Liver (tissue), 8 donors: ENCODE measurements at regions not wholly inside any gene's neighbourhood (a gene's known extent, or its start where the extent isn't known, plus 50 kb on each side); places are given as distances from the start of the nearest gene placed in this dataset.

Experiments used
- DNase-seq: peaks from one replicate; pipeline ENCODE4 v3.0.0-alpha.2; 2017; ENCODE audit warnings: low spot score
- H3K27ac ChIP-seq, 2 donors: one replicate each; pipeline ENCODE4 v1.7.0; 2013; ENCODE audit warnings: inconsistent platforms in 2 of 2, low read length in 2 of 2, control low read depth in 1 of 2, low read depth in 1 of 2, mild to moderate bottlenecking in 1 of 2
- H3K27me3 ChIP-seq, 4 donors: one replicate each; pipeline versions ENCODE4 v1.6.1 to v1.7.0; 2013; ENCODE audit warnings: low read length in 3 of 4, inconsistent platforms in 1 of 4, mild to moderate bottlenecking in 1 of 4, moderate library complexity in 1 of 4; ENCODE audit not compliant: control insufficient read depth in 4 of 4, insufficient read depth in 4 of 4
- H3K36me3 ChIP-seq, 4 donors: one replicate each; pipeline versions ENCODE4 v1.6.1 to v1.7.0; 2013; ENCODE audit warnings: low read length in 3 of 4, mild to moderate bottlenecking in 3 of 4, low read depth in 1 of 4, moderate library complexity in 1 of 4; ENCODE audit not compliant: control insufficient read depth in 4 of 4, insufficient read depth in 3 of 4
- H3K4me1 ChIP-seq, 4 donors: one replicate each; pipeline versions ENCODE4 v1.6.1 to v1.7.0; 2013; ENCODE audit warnings: low read length in 3 of 4, mild to moderate bottlenecking in 3 of 4, moderate library complexity in 1 of 4; ENCODE audit not compliant: control insufficient read depth in 4 of 4, insufficient read depth in 4 of 4
- H3K4me3 ChIP-seq, 3 donors: one replicate each; pipeline versions ENCODE4 v1.6.1 to v1.7.0; 2013; ENCODE audit warnings: low read length in 3 of 3, control low read depth in 1 of 3, low read depth in 1 of 3, mild to moderate bottlenecking in 1 of 3
- H3K9ac ChIP-seq, 2 donors: one replicate each; pipeline ENCODE4 v1.7.0; 2013; ENCODE audit warnings: low read length in 2 of 2, mild to moderate bottlenecking in 2 of 2, moderate library complexity in 2 of 2, control low read depth in 1 of 2, low read depth in 1 of 2
- H3K9me3 ChIP-seq, 4 donors: one replicate each; pipeline versions ENCODE4 v1.6.1 to v1.7.0; 2013; ENCODE audit warnings: low read length in 3 of 4; ENCODE audit not compliant: control insufficient read depth in 4 of 4
- ATF3 ChIP-seq: IDR thresholded peaks from 2 replicates; pipeline ENCODE4 v1.6.1; 2016; ENCODE audit warnings: antibody characterized with exemption
- CTCF ChIP-seq: fragments of 150-350 bp; IDR thresholded peaks from 2 replicates; pipeline ENCODE4 v1.5.1; 2017; ENCODE audit warnings: improper control_type of control experiment, low read depth, low read length; ENCODE audit not compliant: missing input control
- EGR1 ChIP-seq, 2 donors: IDR thresholded peaks; 2 replicates each; pipeline ENCODE4 v1.6.1; 2016 to 2018; ENCODE audit warnings: antibody characterized with exemption in 2 of 2, low read depth in 2 of 2
- FOXA1 ChIP-seq: IDR thresholded peaks from 2 replicates; pipeline ENCODE4 v1.6.1; 2016; ENCODE audit warnings: antibody characterized with exemption
- FOXA2 ChIP-seq: IDR thresholded peaks from 2 replicates; pipeline ENCODE4 v1.6.1; 2016; ENCODE audit warnings: antibody characterized with exemption
- GABPA ChIP-seq, 2 donors: IDR thresholded peaks in 1 of 2; conservative IDR thresholded peaks in 1 of 2; 2 replicates each; pipeline ENCODE4 v1.6.1; 2016; ENCODE audit warnings: antibody characterized with exemption in 2 of 2, mild to moderate bottlenecking in 1 of 2, moderate library complexity in 1 of 2
- HNF4A ChIP-seq, 2 donors: conservative IDR thresholded peaks; 2 replicates each; pipeline ENCODE4 v1.6.1; 2016; ENCODE audit warnings: antibody characterized with exemption in 2 of 2, mild to moderate bottlenecking in 2 of 2
- HNF4G ChIP-seq: IDR thresholded peaks from 2 replicates; pipeline ENCODE4 v1.6.1; 2016; ENCODE audit warnings: antibody characterized with exemption
- JUND ChIP-seq, 2 donors: IDR thresholded peaks; 2 replicates each; pipeline ENCODE4 v1.6.1; 2016; ENCODE audit warnings: antibody characterized with exemption in 2 of 2
- NR2F2 ChIP-seq: IDR thresholded peaks from 2 replicates; pipeline ENCODE4 v1.6.1; 2016; ENCODE audit warnings: antibody characterized with exemption
- RAD21 ChIP-seq, 2 donors: IDR thresholded peaks; 2 replicates each; pipeline ENCODE4 v1.6.1; 2016; ENCODE audit warnings: antibody characterized with exemption in 2 of 2, mild to moderate bottlenecking in 2 of 2
- RXRA ChIP-seq, 2 donors: IDR thresholded peaks; 2 replicates each; pipeline ENCODE4 v1.6.1; 2017 to 2018; ENCODE audit warnings: antibody characterized with exemption in 2 of 2, mild to moderate bottlenecking in 1 of 2
- SP1 ChIP-seq: IDR thresholded peaks from 2 replicates; pipeline ENCODE4 v1.6.1; 2018; ENCODE audit warnings: antibody characterized with exemption, mild to moderate bottlenecking
- TAF1 ChIP-seq: conservative IDR thresholded peaks from 2 replicates; pipeline ENCODE4 v1.6.1; 2016; ENCODE audit warnings: antibody characterized with exemption, mild to moderate bottlenecking
- YY1 ChIP-seq: IDR thresholded peaks from 2 replicates; pipeline ENCODE4 v1.6.1; 2016; ENCODE audit warnings: antibody characterized with exemption, mild to moderate bottlenecking
- WGBS: extraction: QIAGEN DNeasy Blood & Tissue Kit; methylation state at CpG from one replicate; pipeline ENCODE4 v1.1.7; 2013; 5-methylcytosine and 5-hydroxymethylcytosine counted together
- TF ChIP-seq, protein P1 (sequence below): IDR thresholded peaks from 2 replicates; pipeline ENCODE4 v1.6.1; 2016; ENCODE audit warnings: antibody characterized with exemption
- TF ChIP-seq, protein P2 (sequence below): IDR thresholded peaks from 2 replicates; pipeline ENCODE4 v1.6.1; 2016; ENCODE audit warnings: antibody characterized with exemption, mild to moderate bottlenecking
- TF ChIP-seq, protein P3 (sequence below): IDR thresholded peaks from 2 replicates; pipeline ENCODE4 v1.6.1; 2016; ENCODE audit warnings: antibody characterized with exemption
- donor health status: healthy.
- donor health status: healthy.
- donor health status: healthy.
- donor health status: healthy.
- donor health status: healthy.

DNA sequence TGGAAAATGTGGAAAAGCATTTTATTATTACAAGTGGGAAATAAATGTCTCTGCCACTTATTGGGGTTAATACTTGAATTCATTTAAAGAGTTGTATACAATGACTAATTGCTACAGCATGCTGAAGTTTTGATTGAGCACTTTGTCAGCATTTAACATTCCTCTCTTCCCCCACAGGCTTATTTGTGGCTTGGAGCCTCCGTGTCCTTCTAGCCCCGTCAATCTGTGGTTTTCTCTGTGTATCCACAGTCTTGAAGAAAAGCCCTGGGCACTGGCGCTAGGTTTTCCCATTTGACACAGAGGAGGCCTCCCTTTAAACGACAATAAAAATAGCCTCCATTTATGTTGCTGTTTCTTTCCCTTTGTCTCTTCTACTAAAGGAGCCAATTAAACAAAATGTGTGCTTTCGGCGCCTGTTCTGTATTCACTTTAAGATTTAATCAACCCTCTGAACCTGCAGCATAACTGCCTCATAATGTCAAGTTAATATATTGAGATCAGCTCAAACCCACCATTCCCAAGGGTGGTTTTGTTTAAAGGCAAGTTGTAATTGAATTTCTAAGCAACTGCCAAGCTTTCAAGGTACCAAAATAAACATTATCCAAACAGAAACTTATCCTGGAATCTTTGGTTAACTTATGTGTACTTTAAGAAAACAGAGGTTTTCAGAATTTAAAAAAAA, 92.9 kb upstream of the ADRA1D start:
- no peaks in the 10 kb centered on the region for H3K27me3 ChIP-seq
- H3K27ac ChIP-seq, result no peak overlapping the region
- H3K4me1 ChIP-seq, result no peaks in the 10 kb centered on the region
- H3K9me3 ChIP-seq, result no peaks in the 10 kb centered on the region
- H3K36me3 ChIP-seq, result no peaks in the 10 kb centered on the region
- no peak overlapping the region for H3K9ac ChIP-seq
- 54% methylated on average over 6 of the region's 6 CpGs for WGBS
- DNase-seq, result no peak
- no peak for TF ChIP-seq YY1
- no peak for TF ChIP-seq FOXA2
- TF ChIP-seq RXRA (IDR thresholded peaks at IDR 0.05), result no peak
- TF ChIP-seq ATF3, result no peak
- TF ChIP-seq EGR1 (IDR thresholded peaks at IDR 0.05; ENCODE audit: low read depth in 2 of 2), result no peak
- no peak for TF ChIP-seq HNF4G
- no peak for TF ChIP-seq NR2F2
- TF ChIP-seq FOXA1, result no peak
- TF ChIP-seq, protein P1, sequence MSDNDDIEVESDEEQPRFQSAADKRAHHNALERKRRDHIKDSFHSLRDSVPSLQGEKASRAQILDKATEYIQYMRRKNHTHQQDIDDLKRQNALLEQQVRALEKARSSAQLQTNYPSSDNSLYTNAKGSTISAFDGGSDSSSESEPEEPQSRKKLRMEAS, result no peak
- TF ChIP-seq CTCF, result no peak
- TF ChIP-seq, protein P2, sequence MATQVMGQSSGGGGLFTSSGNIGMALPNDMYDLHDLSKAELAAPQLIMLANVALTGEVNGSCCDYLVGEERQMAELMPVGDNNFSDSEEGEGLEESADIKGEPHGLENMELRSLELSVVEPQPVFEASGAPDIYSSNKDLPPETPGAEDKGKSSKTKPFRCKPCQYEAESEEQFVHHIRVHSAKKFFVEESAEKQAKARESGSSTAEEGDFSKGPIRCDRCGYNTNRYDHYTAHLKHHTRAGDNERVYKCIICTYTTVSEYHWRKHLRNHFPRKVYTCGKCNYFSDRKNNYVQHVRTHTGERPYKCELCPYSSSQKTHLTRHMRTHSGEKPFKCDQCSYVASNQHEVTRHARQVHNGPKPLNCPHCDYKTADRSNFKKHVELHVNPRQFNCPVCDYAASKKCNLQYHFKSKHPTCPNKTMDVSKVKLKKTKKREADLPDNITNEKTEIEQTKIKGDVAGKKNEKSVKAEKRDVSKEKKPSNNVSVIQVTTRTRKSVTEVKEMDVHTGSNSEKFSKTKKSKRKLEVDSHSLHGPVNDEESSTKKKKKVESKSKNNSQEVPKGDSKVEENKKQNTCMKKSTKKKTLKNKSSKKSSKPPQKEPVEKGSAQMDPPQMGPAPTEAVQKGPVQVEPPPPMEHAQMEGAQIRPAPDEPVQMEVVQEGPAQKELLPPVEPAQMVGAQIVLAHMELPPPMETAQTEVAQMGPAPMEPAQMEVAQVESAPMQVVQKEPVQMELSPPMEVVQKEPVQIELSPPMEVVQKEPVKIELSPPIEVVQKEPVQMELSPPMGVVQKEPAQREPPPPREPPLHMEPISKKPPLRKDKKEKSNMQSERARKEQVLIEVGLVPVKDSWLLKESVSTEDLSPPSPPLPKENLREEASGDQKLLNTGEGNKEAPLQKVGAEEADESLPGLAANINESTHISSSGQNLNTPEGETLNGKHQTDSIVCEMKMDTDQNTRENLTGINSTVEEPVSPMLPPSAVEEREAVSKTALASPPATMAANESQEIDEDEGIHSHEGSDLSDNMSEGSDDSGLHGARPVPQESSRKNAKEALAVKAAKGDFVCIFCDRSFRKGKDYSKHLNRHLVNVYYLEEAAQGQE, result no peak
- TF ChIP-seq JUND (IDR thresholded peaks at IDR 0.05), result no peak
- no peak for TF ChIP-seq TAF1
- TF ChIP-seq, protein P3, sequence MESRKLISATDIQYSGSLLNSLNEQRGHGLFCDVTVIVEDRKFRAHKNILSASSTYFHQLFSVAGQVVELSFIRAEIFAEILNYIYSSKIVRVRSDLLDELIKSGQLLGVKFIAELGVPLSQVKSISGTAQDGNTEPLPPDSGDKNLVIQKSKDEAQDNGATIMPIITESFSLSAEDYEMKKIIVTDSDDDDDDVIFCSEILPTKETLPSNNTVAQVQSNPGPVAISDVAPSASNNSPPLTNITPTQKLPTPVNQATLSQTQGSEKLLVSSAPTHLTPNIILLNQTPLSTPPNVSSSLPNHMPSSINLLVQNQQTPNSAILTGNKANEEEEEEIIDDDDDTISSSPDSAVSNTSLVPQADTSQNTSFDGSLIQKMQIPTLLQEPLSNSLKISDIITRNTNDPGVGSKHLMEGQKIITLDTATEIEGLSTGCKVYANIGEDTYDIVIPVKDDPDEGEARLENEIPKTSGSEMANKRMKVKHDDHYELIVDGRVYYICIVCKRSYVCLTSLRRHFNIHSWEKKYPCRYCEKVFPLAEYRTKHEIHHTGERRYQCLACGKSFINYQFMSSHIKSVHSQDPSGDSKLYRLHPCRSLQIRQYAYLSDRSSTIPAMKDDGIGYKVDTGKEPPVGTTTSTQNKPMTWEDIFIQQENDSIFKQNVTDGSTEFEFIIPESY, result no peak
- no peak for TF ChIP-seq GABPA (IDR thresholded peaks at IDR 0.05 in 1 of 2, conservative IDR thresholded peaks at IDR 0.05 in 1 of 2)
- TF ChIP-seq RAD21 (IDR thresholded peaks at IDR 0.05), result no peak
- no peak for TF ChIP-seq HNF4A (conservative IDR thresholded peaks at IDR 0.05)
- no peak for TF ChIP-seq SP1
- no peak overlapping the region for H3K4me3 ChIP-seq
